Thoracic aorta (tissue), 2 donors: ENCODE measurements at regions not wholly inside any gene's neighbourhood (a gene's known extent, or its start where the extent isn't known, plus 50 kb on each side); places are given as distances from the start of the nearest gene placed in this dataset.
"Not testable (repeated sequence)": the region's sequence is repeated elsewhere in the genome, so short reads cannot be mapped to it uniquely, and the experiment has no call there.

Source experiments
- ATAC-seq: fragments of 150-250 bp; one replicate; pipeline ENCODE4 v1.8.0; 2017; ENCODE audit warnings: low read depth; ENCODE audit not compliant: insufficient number of reproducible peaks, low FRiP score
- DNase-seq: peaks from one replicate; pipeline ENCODE4 v3.0.0-alpha.2; 2020; ENCODE audit warnings: low spot score
- H3K27ac ChIP-seq, 2 donors: fragments of 200-600 bp; sonication (generic); 1 replicate in 1 of 2; 2 replicates in 1 of 2; pipeline ENCODE4 v1.5.1; 2016; ENCODE audit warnings: mild to moderate bottlenecking in 2 of 2, moderate library complexity in 2 of 2
- H3K27me3 ChIP-seq: fragments of 200-600 bp; sonication (generic); replicated peaks from 2 replicates; pipeline ENCODE4 v1.6.0; 2016; ENCODE audit warnings: mild to moderate bottlenecking; ENCODE audit not compliant: insufficient read depth
- H3K36me3 ChIP-seq: fragments of 200-600 bp; sonication (generic); one replicate; pipeline ENCODE4 v1.5.1; 2016
- H3K4me1 ChIP-seq, 2 donors: fragments of 200-600 bp; sonication (generic); 1 replicate in 1 of 2; 2 replicates in 1 of 2; pipeline versions ENCODE4 v1.5.1 to v1.6.0; 2016; ENCODE audit warnings: low read depth in 2 of 2, mild to moderate bottlenecking in 1 of 2; ENCODE audit not compliant: control insufficient read depth in 1 of 2
- H3K4me3 ChIP-seq: fragments of 200-600 bp; sonication (generic); 2 replicates; pipeline ENCODE4 v1.5.1; 2016; ENCODE audit warnings: mild to moderate bottlenecking
- H3K9me3 ChIP-seq: fragments of 200-600 bp; sonication (generic); 2 replicates; pipeline ENCODE4 v1.5.1; 2016
- TF ChIP-seq, protein P1 (sequence below): fragments of 200-600 bp; sonication (generic); IDR thresholded peaks from one replicate; pipeline ENCODE4 v1.5.1; 2019; ENCODE audit warnings: antibody characterized with exemption

DNA sequence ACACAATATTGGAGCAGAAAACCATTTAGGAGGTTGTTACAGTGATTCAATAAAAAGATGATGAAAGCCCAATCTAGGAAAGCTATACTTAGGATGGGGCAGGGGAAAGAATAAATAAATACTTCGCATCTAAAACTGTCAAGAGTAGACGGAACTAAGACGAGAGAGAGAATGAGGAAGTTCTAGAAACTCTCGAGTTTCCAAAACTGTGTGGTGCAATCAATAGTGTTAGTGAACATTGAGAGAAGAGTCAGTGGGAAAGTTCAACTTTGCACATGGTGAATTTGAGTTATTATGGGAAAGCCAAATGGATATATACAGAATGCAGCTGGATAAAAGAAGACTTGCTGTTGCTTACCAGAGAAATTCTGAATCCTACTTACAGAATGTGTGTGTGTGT lies 133.8 kb upstream of the MEOX2 start:
- Histone ChIP-seq H3K4me1 (peaks cover 0 to 19% of the 10 kb centered on the region in 2 donors), H3K9me3 (no peaks in the 10 kb centered on the region), H3K4me3 (no peak overlapping the region), H3K27ac (no peak overlapping the region), H3K36me3 (no peaks in the 10 kb centered on the region), H3K27me3 (no peaks in the 10 kb centered on the region)
- ATAC-seq (no peak), DNase-seq (no peak)
- TF ChIP-seq, protein P1, sequence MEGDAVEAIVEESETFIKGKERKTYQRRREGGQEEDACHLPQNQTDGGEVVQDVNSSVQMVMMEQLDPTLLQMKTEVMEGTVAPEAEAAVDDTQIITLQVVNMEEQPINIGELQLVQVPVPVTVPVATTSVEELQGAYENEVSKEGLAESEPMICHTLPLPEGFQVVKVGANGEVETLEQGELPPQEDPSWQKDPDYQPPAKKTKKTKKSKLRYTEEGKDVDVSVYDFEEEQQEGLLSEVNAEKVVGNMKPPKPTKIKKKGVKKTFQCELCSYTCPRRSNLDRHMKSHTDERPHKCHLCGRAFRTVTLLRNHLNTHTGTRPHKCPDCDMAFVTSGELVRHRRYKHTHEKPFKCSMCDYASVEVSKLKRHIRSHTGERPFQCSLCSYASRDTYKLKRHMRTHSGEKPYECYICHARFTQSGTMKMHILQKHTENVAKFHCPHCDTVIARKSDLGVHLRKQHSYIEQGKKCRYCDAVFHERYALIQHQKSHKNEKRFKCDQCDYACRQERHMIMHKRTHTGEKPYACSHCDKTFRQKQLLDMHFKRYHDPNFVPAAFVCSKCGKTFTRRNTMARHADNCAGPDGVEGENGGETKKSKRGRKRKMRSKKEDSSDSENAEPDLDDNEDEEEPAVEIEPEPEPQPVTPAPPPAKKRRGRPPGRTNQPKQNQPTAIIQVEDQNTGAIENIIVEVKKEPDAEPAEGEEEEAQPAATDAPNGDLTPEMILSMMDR, result no peak

DNA sequence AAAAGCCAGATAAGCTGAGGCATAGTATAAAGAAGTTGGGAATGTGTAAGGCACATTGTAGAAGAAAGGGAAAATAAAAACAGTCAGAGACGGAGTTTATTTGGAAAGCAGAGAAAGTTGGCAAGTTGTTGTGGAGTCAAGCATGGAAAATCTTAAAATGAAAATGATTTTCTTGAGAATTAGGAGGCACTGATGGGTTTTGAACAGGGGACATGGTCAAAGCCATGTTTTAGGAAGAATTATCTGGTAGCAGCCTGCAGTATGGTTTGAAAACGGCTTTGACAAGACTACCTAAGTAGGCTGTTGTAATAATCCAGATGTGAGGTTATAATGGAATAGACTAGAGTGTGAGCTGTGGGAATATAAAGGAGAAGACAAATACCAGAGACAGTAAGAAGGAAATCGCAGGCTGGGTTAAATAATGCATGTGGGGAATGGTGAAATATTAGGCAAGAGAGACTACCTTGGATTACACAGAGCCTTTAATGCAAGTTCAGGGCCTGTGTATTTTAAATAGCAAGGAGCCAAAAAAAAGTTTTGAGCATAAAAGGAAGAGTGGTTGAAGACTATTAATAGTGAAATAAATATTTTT lies 130.4 kb upstream of the MEOX2 start:
- no peaks in the 10 kb centered on the region for H3K27me3 ChIP-seq
- no peak overlapping the region for H3K4me3 ChIP-seq
- no peaks in the 10 kb centered on the region for H3K9me3 ChIP-seq
- TF ChIP-seq, protein P1, result no peak
- H3K4me1 ChIP-seq, result peaks cover 0 to 13% of the 10 kb centered on the region in 2 donors
- H3K27ac ChIP-seq, result peak overlapping the region in 1 of 2 donors; percentile 8
- no peaks in the 10 kb centered on the region for H3K36me3 ChIP-seq
- DNase-seq, result no peak
- no peak for ATAC-seq

DNA sequence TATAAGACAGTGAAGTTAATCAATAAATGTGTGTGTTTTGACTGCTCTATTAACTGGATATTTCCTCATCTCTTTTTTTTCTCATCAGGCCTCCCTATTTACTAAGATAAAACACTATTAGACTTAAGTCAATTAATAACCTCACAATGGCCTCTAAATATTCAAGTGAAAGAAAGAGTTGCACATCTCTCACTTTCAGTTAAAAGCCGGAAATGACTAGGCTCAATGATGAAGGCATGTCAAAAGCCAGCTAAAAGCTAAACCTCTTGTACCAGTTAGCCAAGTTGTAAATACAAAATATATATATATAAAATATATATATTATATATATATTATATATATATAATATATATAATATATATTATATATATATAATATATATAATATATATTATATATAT lies 127.0 kb upstream of the MEOX2 start:
- H3K27me3 ChIP-seq, result no peaks in the 10 kb centered on the region
- H3K36me3 ChIP-seq, result no peaks in the 10 kb centered on the region
- DNase-seq (no peak), ATAC-seq (no peak)
- H3K4me3 ChIP-seq, result no peak overlapping the region
- H3K9me3 ChIP-seq, result no peaks in the 10 kb centered on the region
- TF ChIP-seq, protein P1, result no peak
- H3K4me1 ChIP-seq, result peaks cover 0 to 8% of the 10 kb centered on the region in 2 donors
- H3K27ac ChIP-seq, result no peak overlapping the region

DNA sequence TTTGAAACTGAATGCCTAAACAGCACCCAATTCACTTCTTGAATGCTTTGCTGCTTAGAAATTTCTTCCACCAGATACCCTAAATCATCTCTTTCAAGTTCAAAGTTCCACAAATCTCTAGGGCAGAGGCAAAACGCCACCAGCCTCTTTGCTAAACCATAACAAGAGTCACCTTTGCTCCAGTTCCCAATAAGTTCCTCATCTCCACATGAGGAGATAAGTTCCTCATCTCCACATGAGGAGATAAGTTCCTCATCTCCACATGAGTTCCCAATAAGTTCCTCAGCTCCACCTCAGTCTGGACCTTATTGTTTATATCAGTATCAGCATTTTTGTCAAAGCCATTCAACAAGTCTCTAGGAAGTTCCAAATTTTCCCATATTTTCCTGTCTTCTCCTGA lies 123.9 kb upstream of the MEOX2 start:
- not testable (repeated sequence) for ATAC-seq, DNase-seq

DNA sequence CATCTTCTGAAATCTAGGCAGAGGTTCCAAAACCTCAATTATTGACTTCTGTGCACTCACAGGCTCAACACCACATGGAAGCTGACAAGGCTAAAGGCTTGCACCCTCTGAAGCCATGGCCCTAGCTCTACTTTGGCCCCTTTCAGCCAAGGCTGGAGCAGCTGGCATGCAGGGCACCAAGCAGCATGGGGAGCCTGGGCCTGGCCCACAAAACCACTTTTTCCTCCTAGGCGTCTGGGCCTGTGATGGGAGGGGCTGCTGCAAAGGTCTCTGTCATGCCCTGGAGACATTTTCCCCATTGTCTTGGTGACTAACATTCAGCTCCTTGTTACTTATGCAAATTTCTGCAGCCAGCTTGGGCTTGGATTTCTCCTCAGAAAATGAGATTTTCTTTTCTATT lies 123.5 kb upstream of the MEOX2 start:
- not testable (repeated sequence) for H3K36me3 ChIP-seq, ATAC-seq, H3K9me3 ChIP-seq, H3K27me3 ChIP-seq, H3K27ac ChIP-seq, H3K4me1 ChIP-seq, H3K4me3 ChIP-seq, DNase-seq

More for the DNA sequence above, 123.9 kb upstream of the MEOX2 start:
- H3K27me3 ChIP-seq, H3K4me1 ChIP-seq, H3K27ac ChIP-seq, H3K9me3 ChIP-seq, H3K4me3 ChIP-seq, H3K36me3 ChIP-seq: not testable (repeated sequence)

DNA sequence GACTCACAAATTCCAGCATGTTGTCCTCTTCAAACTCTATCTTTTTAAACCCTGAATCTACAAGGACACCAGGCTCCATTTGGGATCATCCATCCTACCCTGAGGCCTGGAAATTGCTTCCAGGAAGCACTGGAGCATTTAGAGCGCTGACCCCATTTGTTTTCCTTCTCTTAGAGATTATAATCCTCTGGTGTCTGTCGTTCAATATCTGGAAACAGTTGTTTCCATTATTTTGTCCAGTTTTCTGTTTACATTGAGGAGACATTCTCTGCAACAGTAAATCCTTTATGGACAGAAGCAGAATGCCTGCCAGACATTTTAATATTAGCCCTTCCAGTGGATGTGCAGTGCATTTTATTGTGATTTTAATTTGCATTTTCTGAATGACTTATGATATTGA lies 119.4 kb upstream of the MEOX2 start:
- Histone ChIP-seq H3K27me3 (no peaks in the 10 kb centered on the region), H3K9me3 (no peaks in the 10 kb centered on the region), H3K36me3 (no peaks in the 10 kb centered on the region), H3K27ac (no peak overlapping the region), H3K4me1 (peaks cover 0 to 3% of the 10 kb centered on the region in 2 donors), H3K4me3 (no peak overlapping the region)
- DNase-seq, result no peak
- TF ChIP-seq, protein P1, result no peak
- no peak for ATAC-seq
